Stomach (tissue), 4 donors: ENCODE measurements at regions not wholly inside any gene's neighbourhood (a gene's known extent, or its start where the extent isn't known, plus 50 kb on each side); places are given as distances from the start of the nearest gene placed in this dataset.

Experiments
- CTCF ChIP-seq, 7 experiments: fragments of 450-650 bp in 4 of 7; fragments of 200-600 bp in 3 of 7; sonication (generic) in 3 of 7; IDR thresholded peaks; one replicate each; pipeline ENCODE4 v1.5.1; 2016 to 2019; ENCODE audit warnings: antibody characterized with exemption in 7 of 7, control low read depth in 2 of 7, mild to moderate bottlenecking in 1 of 7
- EP300 ChIP-seq: sonication (generic); formaldehyde crosslinking; IDR thresholded peaks from one replicate; pipeline ENCODE4 v1.6.1; 2017; ENCODE audit warnings: antibody characterized with exemption
- POLR2A ChIP-seq, 4 donors: fragments of 450-650 bp; IDR thresholded peaks; one replicate each; pipeline ENCODE4 v1.6.1; 2016; ENCODE audit warnings: antibody characterized with exemption in 4 of 4, control low read depth in 2 of 4, mild to moderate bottlenecking in 1 of 4, moderate library complexity in 1 of 4
- POLR2AphosphoS5 ChIP-seq, 3 donors: sonication (generic); formaldehyde crosslinking; IDR thresholded peaks; one replicate each; pipeline ENCODE4 v1.6.1; 2016; ENCODE audit warnings: antibody characterized with exemption in 3 of 3

DNA sequence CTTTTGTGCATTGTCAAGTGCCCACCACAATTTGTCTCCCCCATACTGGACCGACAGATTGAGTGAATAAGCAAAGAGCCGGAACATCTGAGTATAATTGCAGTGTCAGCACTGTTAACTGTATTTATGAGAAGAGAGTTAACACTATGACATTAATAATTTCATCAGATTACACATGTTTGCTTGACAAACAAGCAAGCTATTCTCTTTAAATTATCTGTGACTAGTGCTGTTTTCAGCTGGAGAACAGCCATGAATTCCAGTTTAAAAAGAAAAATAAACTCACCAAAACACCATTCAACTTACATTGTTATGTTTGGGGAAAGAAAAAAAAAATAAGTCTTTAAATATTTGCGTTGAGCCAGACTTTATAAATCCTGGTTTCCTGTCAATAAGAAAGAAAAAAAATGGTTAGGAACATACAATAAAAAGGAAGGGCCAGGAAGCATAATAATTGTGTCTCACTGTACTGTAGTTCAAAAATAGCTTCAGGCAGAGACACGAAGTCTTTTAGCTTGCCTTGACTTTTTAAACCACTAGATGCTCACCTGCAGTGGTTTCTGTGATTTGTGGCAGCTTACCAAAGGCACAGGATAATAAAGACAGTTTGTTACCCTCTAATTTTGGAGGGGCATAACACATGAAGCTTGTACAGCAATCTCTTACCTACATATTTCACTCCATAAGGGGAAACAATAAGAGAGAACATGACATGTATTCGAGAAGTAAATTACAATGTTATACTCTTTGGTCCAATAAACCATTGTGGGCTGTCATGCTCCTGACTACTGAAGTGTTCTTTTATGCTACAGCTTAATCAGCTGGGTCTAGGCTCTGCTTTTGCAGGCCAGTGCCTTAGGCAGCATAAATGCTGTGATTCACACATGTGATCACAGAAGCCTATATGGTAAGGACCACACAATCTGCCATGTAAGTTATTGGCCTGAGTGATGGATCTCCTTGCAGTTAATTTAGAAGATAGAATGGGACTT, 302.0 kb upstream of the ADGRL2 start:
- TF ChIP-seq EP300 (no peak), CTCF (IDR thresholded peaks at IDR 0.05) (no peak), POLR2AphosphoS5 (IDR thresholded peaks at IDR 0.05) (no peak), POLR2A (IDR thresholded peaks at IDR 0.05) (no peak)
